ENCODE measurements at regions not wholly inside any gene's neighbourhood (a gene's known extent, or its start where the extent isn't known, plus 50 kb on each side); places are given as distances from the start of the nearest gene placed in this dataset.
"Not testable (repeated sequence)": the region's sequence is repeated elsewhere in the genome, so short reads cannot be mapped to it uniquely, and the experiment has no call there.

GRCh38 chr2:18949871-18950270 lies 360.5 kb upstream of the NT5C1B start:
- ATAC-seq: no peak
- Histone ChIP-seq H3K36me3 (no peaks in the 10 kb centered on the region), H3K9me3 (no peaks in the 10 kb centered on the region), H3K27me3 (no peaks in the 10 kb centered on the region), H3K4me1 (no peaks in the 10 kb centered on the region), H3K27ac (no peak overlapping the region), H3K4me3 (no peak overlapping the region)
- intact Hi-C loops (cut with DNase I): no loop called here
- FAIRE-seq: no peak
- 92 to 96% methylated on average over 4 of the region's 4 CpGs for WGBS, 2 donors
- no peak for TF ChIP-seq CTCF (IDR thresholded peaks at IDR 0.05)
- no peak for DNase-seq

GRCh38 chr2:18940184-18940583 lies 350.8 kb upstream of the NT5C1B start:
- TF ChIP-seq CTCF (IDR thresholded peaks at IDR 0.05): no peak
- no peaks in the 10 kb centered on the region for H3K27me3 ChIP-seq
- H3K9me3 ChIP-seq: no peaks in the 10 kb centered on the region
- DNase-seq (no peak), ATAC-seq (no peak), FAIRE-seq (no peak)
- H3K4me3 ChIP-seq: no peak overlapping the region
- whole genome bisulfite sequencing, 2 donors: 86 to 88% methylated on average over 2 of the region's 2 CpGs
- H3K27ac ChIP-seq: no peak overlapping the region
- H3K4me1 ChIP-seq: no peaks in the 10 kb centered on the region
- no peaks in the 10 kb centered on the region for H3K36me3 ChIP-seq
- intact Hi-C loops (cut with DNase I): no loop called here

GRCh38 chr2:18939740-18940139 lies 350.4 kb upstream of the NT5C1B start:
- FAIRE-seq; H3K27ac ChIP-seq; DNase-seq; H3K4me1 ChIP-seq; intact Hi-C loops (cut with DNase I); H3K4me3 ChIP-seq; H3K27me3 ChIP-seq; H3K9me3 ChIP-seq; ATAC-seq; H3K36me3 ChIP-seq: not testable (repeated sequence)
- WGBS, 2 donors: 76 to 85% methylated on average over 4 of the region's 5 CpGs

GRCh38 chr2:18934886-18935285 lies 345.5 kb upstream of the NT5C1B start:
- FAIRE-seq (no peak), DNase-seq (no peak), ATAC-seq (no peak)
- Histone ChIP-seq H3K4me1 (no peaks in the 10 kb centered on the region), H3K36me3 (no peaks in the 10 kb centered on the region), H3K27ac (no peak overlapping the region), H3K9me3 (no peaks in the 10 kb centered on the region), H3K27me3 (no peaks in the 10 kb centered on the region), H3K4me3 (no peak overlapping the region)
- WGBS, 2 donors: 98% methylated on average over 1 of the region's 1 CpG
- intact Hi-C loops (cut with DNase I): no loop called here
- no peak for TF ChIP-seq CTCF (IDR thresholded peaks at IDR 0.05)

- DNase-seq (no peak), FAIRE-seq (no peak), ATAC-seq (no peak)
- no peaks in the 10 kb centered on the region for H3K9me3 ChIP-seq
- H3K27me3 ChIP-seq: no peaks in the 10 kb centered on the region
- no peaks in the 10 kb centered on the region for H3K4me1 ChIP-seq
- intact Hi-C loops (cut with DNase I): no loop called here
- H3K27ac ChIP-seq: no peak overlapping the region
- TF ChIP-seq CTCF (IDR thresholded peaks at IDR 0.05): no peak
- no peak overlapping the region for H3K4me3 ChIP-seq
- WGBS, 2 donors: 85 to 87% methylated on average over 4 of the region's 4 CpGs
- H3K36me3 ChIP-seq: no peaks in the 10 kb centered on the region
These were observed 343.5 kb upstream of the NT5C1B start for GRCh38 chr2:18932853-18933252.

- Histone ChIP-seq H3K4me3 (no peak overlapping the region), H3K27ac (no peak overlapping the region), H3K9me3 (no peaks in the 10 kb centered on the region), H3K36me3 (no peaks in the 10 kb centered on the region), H3K4me1 (no peaks in the 10 kb centered on the region), H3K27me3 (no peaks in the 10 kb centered on the region)
- DNase-seq: no peak
- intact Hi-C loops (cut with DNase I): no loop called here
- no peak for TF ChIP-seq CTCF (IDR thresholded peaks at IDR 0.05)
- no peak for ATAC-seq
- FAIRE-seq: no peak
- WGBS, 2 donors: 85 to 92% methylated on average over 6 of the region's 6 CpGs
These were observed 341.6 kb upstream of the NT5C1B start for GRCh38 chr2:18930971-18931370.

All from pancreas (tissue), 10 donors.